ENCODE measurements at regions not wholly inside any gene's neighbourhood (a gene's known extent, or its start where the extent isn't known, plus 50 kb on each side); places are given as distances from the start of the nearest gene placed in this dataset.

- intact Hi-C loops (cut with DNase I): no loop called here
- Histone ChIP-seq H3K4me3 (no peak overlapping the region), H3K4me1 (no peaks in the 10 kb centered on the region), H3K27ac (no peak overlapping the region), H3K27me3 (no peaks in the 10 kb centered on the region), H3K9me3 (peaks cover 0 to 3% (median 0%) of the 10 kb centered on the region in 4 donors), H3K36me3 (no peaks in the 10 kb centered on the region)
- DNase-seq (peak in 1 of 3 donors; percentile 30), ATAC-seq (no peak)
- no peak for TF ChIP-seq CTCF (IDR thresholded peaks at IDR 0.05)
- TF ChIP-seq POLR2A (IDR thresholded peaks at IDR 0.05): no peak
- WGBS (ENCODE audit: insufficient coverage, low coverage, low lambda C conversion rate, missing lambda C conversion rate): 69% methylated on average over 8 of the region's 15 CpGs
Measured at GRCh38 chr3:127394984-127395662, 107.3 kb upstream of the PRR20G start.

DNA sequence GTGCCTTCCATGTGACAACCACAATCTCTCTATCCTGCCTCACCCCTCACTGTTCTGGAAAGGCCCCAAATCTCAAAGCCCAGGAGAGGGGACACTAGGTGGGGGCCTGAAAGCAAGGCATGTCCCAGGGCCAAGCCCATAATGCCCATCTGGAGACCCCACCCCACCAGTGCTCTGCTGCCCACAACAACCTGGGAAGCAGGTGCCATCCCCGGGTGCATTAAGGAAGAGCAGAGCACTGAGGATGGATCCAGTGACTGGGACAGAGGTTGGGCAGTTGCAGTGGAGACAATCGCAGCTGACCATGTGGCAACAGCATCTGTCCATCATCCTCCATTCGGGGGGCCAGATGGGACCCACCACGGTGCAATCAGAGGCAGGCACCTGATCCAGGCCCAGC, 106.2 kb upstream of the PRR20G start:
- WGBS (ENCODE audit: insufficient coverage, low coverage, low lambda C conversion rate, missing lambda C conversion rate): 60% methylated on average over 3 of the region's 4 CpGs
- DNase-seq (no peak), ATAC-seq (no peak)
- no peak for TF ChIP-seq POLR2A (IDR thresholded peaks at IDR 0.05)
- no peak for TF ChIP-seq CTCF (IDR thresholded peaks at IDR 0.05)
- Histone ChIP-seq H3K4me3 (no peak overlapping the region), H3K27ac (no peak overlapping the region), H3K27me3 (no peaks in the 10 kb centered on the region), H3K4me1 (no peaks in the 10 kb centered on the region), H3K9me3 (no peaks in the 10 kb centered on the region), H3K36me3 (no peaks in the 10 kb centered on the region)
- intact Hi-C loops (cut with DNase I): no loop called here

- TF ChIP-seq POLR2A (IDR thresholded peaks at IDR 0.05) (no peak), CTCF (IDR thresholded peaks at IDR 0.05) (no peak)
- H3K36me3 ChIP-seq: no peaks in the 10 kb centered on the region
- no peak for ATAC-seq
- no peak overlapping the region for H3K27ac ChIP-seq
- H3K9me3 ChIP-seq: no peaks in the 10 kb centered on the region
- no peaks in the 10 kb centered on the region for H3K4me1 ChIP-seq
- H3K27me3 ChIP-seq: no peaks in the 10 kb centered on the region
- DNase-seq: no peak
- WGBS (ENCODE audit: insufficient coverage, low coverage, low lambda C conversion rate, missing lambda C conversion rate): 93% methylated on average over 3 of the region's 5 CpGs
- intact Hi-C loops (cut with DNase I): no loop called here
- no peak overlapping the region for H3K4me3 ChIP-seq
Measured at GRCh38 chr3:127393131-127393820, 105.4 kb upstream of the PRR20G start.

DNA sequence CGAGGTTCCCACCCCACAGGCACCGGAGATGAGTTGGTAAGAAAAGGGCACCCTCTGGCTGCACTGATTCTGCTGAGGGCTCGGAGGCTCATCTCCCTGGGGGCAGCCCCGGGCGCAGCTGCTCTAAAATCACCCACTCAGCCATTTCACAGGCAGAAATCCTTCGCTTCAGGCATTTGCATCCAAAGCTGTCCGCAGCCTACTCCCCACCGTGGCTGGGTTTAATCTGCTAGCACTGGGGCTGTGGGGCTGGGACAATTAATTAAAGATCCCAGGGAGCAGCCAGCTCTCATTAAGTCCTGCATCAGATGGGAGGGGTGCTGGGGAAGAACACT, 104.3 kb upstream of the PRR20G start:
- no peaks in the 10 kb centered on the region for H3K4me1 ChIP-seq
- TF ChIP-seq CTCF (IDR thresholded peaks at IDR 0.05): no peak
- no peak for TF ChIP-seq POLR2A (IDR thresholded peaks at IDR 0.05)
- WGBS (ENCODE audit: insufficient coverage, low coverage, low lambda C conversion rate, missing lambda C conversion rate): no CpG with 5 or more reads among the region's 8 CpGs
- H3K36me3 ChIP-seq: no peaks in the 10 kb centered on the region
- DNase-seq: peak in 1 of 3 donors; percentile 43
- no peak overlapping the region for H3K4me3 ChIP-seq
- no peak overlapping the region for H3K27ac ChIP-seq
- ATAC-seq: no peak
- H3K9me3 ChIP-seq: no peaks in the 10 kb centered on the region
- H3K27me3 ChIP-seq: no peaks in the 10 kb centered on the region
- intact Hi-C loops (cut with DNase I): no loop called here
